Neural crest cell (in vitro differentiated cells): ENCODE measurements at regions not wholly inside any gene's neighbourhood (a gene's known extent, or its start where the extent isn't known, plus 50 kb on each side); places are given as distances from the start of the nearest gene placed in this dataset.

Experiments
- DNase-seq: peaks from one replicate; pipeline ENCODE4 v3.0.0; 2021; ENCODE audit warnings: low read depth, mixed read lengths, low spot score
- H3K27ac Mint-ChIP-seq: one replicate; pipeline ENCODE4 v1.8.0; 2021; ENCODE audit warnings: mild to moderate bottlenecking, mixed read lengths; ENCODE audit not compliant: unreplicated experiment
- H3K27me3 Mint-ChIP-seq: 2 replicates; pipeline ENCODE4 v1.8.0; 2021; ENCODE audit warnings: low read depth, mild to moderate bottlenecking, mixed read lengths
- H3K36me3 Mint-ChIP-seq: 2 replicates; pipeline ENCODE4 v1.8.0; 2021; ENCODE audit warnings: low read depth, mild to moderate bottlenecking, mixed read lengths
- H3K4me1 Mint-ChIP-seq: 2 replicates; pipeline ENCODE4 v1.8.0; 2021; ENCODE audit warnings: mixed read lengths
- H3K4me3 Mint-ChIP-seq: one replicate; pipeline ENCODE4 v1.8.0; 2021; ENCODE audit warnings: mild to moderate bottlenecking, mixed read lengths
- H3K9me3 Mint-ChIP-seq: 2 replicates; pipeline ENCODE4 v1.8.0; 2021; ENCODE audit warnings: mixed read lengths
- CTCF ChIP-seq: fragments of 200-600 bp; sonication (generic); conservative IDR thresholded peaks from 2 replicates; pipeline ENCODE4 v1.5.0; 2021; ENCODE audit warnings: antibody characterized with exemption, mild to moderate bottlenecking

GRCh38 chr18:31241900-31242409, 76.0 kb upstream of the DSG1 start:
- Mint-ChIP-seq H3K27ac (no peak overlapping the region), H3K27me3 (no peaks in the 10 kb centered on the region), H3K4me1 (peaks cover 51% of the 10 kb centered on the region), H3K9me3 (no peaks in the 10 kb centered on the region), H3K4me3 (peak overlapping the region; percentile 64), H3K36me3 (no peaks in the 10 kb centered on the region)
- peak; percentile 86 for TF ChIP-seq CTCF
- DNase-seq = peak; percentile 65

- Mint-ChIP-seq H3K9me3 (no peaks in the 10 kb centered on the region), H3K4me1 (peaks cover 58% of the 10 kb centered on the region), H3K4me3 (peak overlapping the region; percentile 1), H3K27me3 (no peaks in the 10 kb centered on the region), H3K36me3 (no peaks in the 10 kb centered on the region), H3K27ac (peak overlapping the region; percentile 53)
- no peak for DNase-seq
- TF ChIP-seq CTCF = no peak
These were observed 74.0 kb upstream of the DSG1 start for GRCh38 chr18:31243740-31244512.

- no peaks in the 10 kb centered on the region for H3K27me3 Mint-ChIP-seq
- peaks cover 67% of the 10 kb centered on the region for H3K4me1 Mint-ChIP-seq
- no peak for TF ChIP-seq CTCF
- no peaks in the 10 kb centered on the region for H3K36me3 Mint-ChIP-seq
- no peaks in the 10 kb centered on the region for H3K9me3 Mint-ChIP-seq
- no peak for DNase-seq
- peak overlapping the region; percentile 13 for H3K4me3 Mint-ChIP-seq
- H3K27ac Mint-ChIP-seq = peak overlapping the region; percentile 75
These were observed 73.1 kb upstream of the DSG1 start for GRCh38 chr18:31244771-31245394.

- Mint-ChIP-seq H3K36me3 (no peaks in the 10 kb centered on the region), H3K4me3 (no peak overlapping the region), H3K9me3 (no peaks in the 10 kb centered on the region), H3K27me3 (no peaks in the 10 kb centered on the region), H3K4me1 (peaks cover 67% of the 10 kb centered on the region), H3K27ac (no peak overlapping the region)
- no peak for DNase-seq
- no peak for TF ChIP-seq CTCF
These were observed 72.1 kb upstream of the DSG1 start for GRCh38 chr18:31245820-31246219.

- no peaks in the 10 kb centered on the region for H3K9me3 Mint-ChIP-seq
- no peaks in the 10 kb centered on the region for H3K36me3 Mint-ChIP-seq
- H3K27me3 Mint-ChIP-seq = no peaks in the 10 kb centered on the region
- no peak overlapping the region for H3K27ac Mint-ChIP-seq
- H3K4me1 Mint-ChIP-seq = peaks cover 65% of the 10 kb centered on the region
- TF ChIP-seq CTCF = no peak
- DNase-seq = no peak
- H3K4me3 Mint-ChIP-seq = no peak overlapping the region
These were observed 71.5 kb upstream of the DSG1 start for GRCh38 chr18:31246460-31246859.
